T-helper 1 cell treated with Interleukin-12 subunit alpha and Interleukin-12 subunit beta and Interleukin-4 antibody, amounts not matched to agents 30 ng/mL and 1 ng/mL, for 36 hours (primary cell): ENCODE measurements at regions not wholly inside any gene's neighbourhood (a gene's known extent, or its start where the extent isn't known, plus 50 kb on each side); places are given as distances from the start of the nearest gene placed in this dataset.
"Not testable (repeated sequence)": the region's sequence is repeated elsewhere in the genome, so short reads cannot be mapped to it uniquely, and the experiment has no call there.

Source experiments
- intact Hi-C: fragments of 100-400 bp; cut with micrococcal nuclease; formaldehyde crosslinking; loops from one replicate; pipeline ENCODE4 v1.15.1; 2024

DNA sequence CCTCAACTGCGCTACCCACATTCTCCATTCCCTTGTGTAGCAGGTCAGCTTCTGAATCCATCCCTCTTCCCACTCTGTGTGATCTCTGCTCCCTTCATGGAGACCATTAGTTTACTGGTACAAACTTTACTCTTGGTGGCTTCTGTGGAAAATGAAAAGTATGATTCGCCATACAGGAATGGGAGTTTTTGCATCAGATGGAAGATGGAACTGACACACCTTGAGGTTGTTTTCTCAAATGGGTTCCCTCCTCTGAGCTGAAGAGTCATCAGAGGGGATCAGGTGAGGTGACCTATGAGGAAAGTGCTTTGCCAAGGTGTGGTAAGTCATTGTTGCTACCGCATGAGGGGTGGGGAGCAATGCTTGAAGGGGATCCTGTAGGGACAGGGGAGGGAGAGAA lies 266.8 kb downstream of the INHBA start:
- intact Hi-C loops = no loop called here

DNA sequence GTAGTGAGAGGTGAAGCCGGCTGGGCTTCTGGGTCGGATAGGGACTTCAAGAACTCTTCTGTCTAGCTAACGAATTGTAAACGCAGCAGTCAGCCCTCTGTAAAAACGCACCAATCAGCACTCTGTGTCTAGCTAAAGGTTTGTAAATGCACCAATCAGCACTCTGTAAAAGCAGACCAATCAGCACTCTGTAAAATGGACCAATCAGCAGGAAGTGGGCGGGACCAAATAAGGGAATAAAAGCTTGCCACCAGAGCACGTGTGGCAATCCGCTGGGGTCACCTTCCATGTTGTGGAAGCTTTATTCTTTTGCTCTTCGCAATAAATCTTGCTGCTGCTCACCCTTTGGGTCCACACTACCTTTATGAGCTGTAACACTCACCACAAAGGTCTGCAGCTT lies 267.9 kb downstream of the INHBA start:
- intact Hi-C loops = not testable (repeated sequence)

DNA sequence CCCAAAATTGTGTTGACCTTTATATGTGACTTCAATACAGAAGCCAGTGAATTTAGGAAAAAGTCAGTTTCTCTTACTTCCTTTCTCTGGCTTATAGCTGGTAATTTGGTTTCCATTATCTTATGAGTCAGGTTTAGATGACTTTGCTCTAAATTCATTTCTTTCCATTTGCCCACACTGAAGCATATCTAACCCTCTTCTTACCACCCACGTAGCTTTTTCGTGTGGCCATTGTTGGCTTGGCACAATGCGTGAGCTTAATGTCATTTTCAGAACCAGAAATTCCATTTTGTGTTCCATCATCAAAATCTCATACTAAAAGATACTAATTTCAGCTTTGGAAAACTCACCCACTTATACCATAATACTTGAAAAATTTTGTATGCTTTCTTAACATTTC lies 271.2 kb downstream of the INHBA start:
- intact Hi-C loops = no loop called here

DNA sequence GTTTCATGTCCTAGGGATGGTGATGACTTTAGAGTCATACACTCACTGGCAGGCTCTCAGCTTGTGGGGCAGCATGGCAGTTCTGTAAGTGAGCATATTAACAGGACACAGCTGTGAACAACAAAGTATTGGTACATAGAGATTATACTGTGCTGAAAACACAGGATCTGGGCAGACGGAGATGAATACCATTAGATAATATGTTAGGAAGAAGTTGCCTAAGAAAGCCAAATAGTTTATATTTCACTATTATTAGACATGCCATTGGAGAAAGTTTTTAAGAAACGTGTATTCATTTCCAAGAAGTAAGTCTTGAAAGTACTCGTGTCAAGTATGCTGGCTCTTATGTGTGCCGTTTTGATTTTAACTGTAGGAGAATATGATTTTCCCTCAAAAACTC lies 274.5 kb downstream of the INHBA start:
- intact Hi-C loops = no loop called here

DNA sequence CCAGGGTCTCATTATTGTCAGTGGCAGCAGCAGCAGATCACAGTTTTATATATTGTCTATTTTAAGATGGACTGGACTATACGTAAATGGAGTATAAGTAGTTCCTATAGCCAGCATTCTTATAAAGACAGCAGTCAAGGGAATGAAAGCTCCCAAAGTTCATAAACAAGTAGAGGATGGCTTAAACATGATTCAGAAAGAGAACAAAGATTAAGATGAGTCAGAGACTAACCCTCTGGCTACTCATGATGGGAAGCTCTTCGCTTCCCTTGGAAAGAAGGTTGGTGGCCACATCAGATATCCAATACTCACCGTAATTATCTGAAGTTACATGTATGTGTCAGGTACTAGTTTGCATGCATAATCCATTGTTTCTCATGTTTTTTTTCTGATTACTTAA lies 277.0 kb downstream of the INHBA start:
- intact Hi-C loops = no loop called here

DNA sequence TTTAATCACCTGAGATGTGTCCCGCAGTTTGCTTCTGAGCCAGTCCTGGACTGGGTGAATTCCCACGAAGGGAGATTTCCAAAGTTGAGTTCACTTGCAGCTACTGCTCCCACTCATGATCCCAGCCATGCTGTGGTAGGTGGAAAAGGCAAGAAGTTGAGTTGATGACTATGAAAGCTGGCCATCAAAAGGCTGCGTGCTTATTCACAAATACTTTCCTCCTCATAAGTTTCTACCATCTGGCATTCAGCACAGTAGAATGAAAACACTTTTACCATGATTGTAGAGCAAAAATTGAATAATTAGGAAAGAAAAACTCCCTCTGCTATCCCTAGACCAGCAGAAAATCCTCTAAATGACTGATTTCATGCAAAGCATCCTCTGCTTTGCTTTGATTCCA lies 281.8 kb downstream of the INHBA start:
- intact Hi-C loops = no loop called here

DNA sequence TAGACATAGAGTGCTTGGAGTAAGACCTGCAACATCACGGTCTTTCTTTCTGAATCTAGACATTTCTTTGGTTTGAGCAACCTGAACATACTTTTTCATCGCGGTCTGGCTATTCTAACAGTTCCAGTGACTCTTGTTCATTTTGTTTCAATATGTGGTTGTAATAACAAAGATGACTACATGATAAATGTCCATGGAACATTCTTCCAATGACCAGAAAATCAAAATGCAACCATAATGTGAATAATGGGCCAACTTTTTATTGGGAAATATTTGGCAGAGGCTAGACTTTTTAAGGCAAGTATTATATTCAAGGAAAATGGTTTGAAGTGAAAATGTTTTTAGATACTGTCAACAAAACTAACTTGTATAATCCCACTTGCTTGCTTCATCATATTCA lies 282.5 kb downstream of the INHBA start:
- intact Hi-C loops = no loop called here

DNA sequence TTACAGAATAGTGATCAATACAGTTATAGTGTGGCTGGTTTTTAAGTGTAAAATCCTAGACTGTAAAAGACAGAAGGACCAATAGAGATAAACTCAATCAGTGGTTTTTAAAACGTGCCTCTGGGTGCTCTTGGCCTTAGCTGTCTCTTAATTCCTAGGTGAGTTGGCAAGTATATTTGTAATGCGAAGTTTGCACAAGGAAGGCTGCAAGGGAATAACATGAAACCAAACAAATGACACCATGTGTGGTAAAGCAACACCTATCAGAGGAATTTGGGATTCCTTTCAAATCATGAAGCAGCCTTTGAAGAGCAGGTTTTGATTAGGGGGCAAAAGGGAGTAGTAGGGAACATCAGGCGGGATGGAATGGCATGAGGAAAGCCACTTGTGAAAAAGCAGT lies 284.6 kb downstream of the INHBA start:
- intact Hi-C loops = no loop called here

DNA sequence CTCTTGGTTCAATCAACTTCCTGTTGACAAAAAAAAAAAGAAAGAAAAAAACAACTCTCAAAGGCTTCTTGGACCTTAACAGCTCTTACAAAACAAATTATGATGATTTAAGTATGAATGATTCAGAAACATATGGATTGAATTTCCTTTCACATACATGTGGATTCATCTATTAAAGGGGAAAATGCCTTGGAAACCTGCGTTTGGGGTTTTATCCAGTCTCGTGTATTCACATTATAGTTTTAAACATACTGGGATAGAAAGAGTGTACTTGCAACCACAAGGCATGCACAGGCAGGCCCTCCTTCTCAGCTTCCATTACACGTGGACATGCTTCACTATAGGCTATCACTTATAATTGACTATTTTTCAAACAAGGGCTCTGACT lies 286.7 kb downstream of the INHBA start:
- intact Hi-C loops = no loop called here

DNA sequence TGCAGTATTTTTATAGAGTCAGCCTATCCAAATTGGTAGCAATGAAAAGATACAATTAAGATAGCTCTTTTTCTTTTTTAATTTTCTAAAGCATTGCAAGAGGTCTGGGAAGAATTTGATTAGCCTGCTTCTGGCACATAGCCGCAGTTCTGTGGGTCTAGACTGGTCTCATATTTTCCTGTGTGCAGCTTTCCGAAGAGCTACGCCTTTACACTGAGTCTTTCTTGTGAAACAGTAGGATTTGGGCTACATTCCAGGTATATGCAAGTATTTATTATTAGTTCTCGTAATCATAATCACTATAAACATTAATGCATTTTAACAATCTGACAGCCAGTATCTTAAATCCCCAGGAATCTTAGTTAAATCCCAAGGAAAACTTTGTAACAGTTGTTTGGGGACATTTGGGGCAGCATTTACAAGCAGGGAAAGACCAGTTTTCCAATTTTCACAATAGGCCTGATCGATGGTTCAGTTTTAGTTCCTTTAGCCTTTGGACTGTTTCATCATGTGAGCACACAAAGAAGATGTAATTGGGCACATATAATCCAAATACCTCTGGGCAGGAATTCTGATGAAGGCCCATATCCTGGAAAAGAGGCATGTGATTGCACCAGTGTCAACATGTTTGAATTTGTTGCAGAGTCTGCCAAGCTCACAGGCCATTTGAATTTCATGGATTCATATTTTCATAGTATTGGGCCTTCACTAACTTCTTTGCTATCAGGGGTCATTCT lies 287.3 kb downstream of the INHBA start:
- intact Hi-C loops = no loop called here

DNA sequence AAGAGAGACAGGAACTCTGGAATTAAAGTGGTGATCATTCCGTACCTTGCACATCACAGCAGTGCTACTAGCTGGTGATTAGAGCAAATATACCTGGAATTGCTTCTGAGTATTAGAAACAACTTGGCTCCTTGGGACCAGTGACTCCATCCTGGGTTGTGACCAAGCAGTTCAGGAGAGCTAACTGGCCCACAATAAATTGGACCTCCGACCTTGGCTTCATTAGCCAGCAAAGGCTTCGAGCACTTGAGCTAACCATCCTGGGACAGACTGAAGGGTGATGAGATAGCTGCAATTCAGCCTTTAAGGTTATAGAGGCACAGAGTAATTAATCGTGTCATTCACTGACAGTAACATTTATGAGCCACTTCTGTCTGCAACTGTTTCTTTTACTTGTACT lies 287.8 kb downstream of the INHBA start:
- intact Hi-C loops = no loop called here

DNA sequence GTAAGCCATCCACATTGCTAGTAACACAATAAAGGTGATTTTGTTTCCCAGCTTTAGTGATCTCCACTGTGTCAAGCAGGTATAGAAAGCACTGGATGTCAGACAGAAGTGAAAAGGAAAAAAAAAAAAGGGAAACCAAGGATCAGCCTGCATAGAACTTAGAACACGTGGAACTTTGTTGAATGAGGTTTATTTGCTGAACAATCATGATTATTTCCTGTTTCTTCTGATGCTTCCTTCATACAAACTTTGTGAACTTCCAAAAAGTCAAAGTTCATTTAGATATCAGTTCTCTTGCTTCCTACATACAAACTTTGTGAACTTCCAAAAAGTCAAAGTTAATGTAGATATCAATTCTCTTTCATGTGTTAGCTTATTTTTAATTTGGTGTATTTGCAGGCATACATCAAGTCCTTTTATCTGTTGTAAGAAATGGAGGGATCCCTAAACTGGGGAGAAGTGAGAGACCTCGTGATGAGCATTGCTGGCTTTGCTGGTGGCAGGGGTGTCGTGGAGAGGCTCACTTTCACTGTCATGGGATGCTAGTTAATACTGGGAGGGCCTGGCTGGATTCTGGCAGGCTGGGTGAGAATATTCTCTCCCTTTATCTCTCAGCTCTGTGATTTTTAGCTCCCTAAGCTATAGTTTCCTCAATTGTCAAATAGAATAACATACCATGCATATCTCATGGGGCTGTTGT lies 298.4 kb downstream of the INHBA start:
- intact Hi-C loops = loop anchor here (1.0 kb wide), 1 partner anchor 50 kb away; no protein-coding TSS in a partner anchor

DNA sequence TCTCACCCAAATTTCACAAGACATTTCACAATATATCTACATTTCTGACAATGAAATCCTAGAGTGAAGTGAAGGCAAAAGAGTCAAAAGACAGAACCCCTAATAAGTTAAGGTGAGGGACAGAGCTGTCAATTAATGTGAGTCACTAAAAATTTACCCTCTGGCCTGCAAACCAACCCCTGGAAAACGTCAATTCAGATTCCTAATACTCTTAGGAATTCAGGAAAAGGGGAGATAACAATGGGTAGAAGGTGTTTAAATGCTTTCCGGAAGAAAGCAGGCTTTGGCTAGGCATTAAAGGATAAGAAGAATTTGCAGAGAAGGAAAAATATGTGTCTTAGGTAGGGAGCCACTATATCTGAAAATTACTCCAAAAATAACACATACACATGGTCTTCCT lies 299.6 kb downstream of the INHBA start:
- intact Hi-C loops = no loop called here

DNA sequence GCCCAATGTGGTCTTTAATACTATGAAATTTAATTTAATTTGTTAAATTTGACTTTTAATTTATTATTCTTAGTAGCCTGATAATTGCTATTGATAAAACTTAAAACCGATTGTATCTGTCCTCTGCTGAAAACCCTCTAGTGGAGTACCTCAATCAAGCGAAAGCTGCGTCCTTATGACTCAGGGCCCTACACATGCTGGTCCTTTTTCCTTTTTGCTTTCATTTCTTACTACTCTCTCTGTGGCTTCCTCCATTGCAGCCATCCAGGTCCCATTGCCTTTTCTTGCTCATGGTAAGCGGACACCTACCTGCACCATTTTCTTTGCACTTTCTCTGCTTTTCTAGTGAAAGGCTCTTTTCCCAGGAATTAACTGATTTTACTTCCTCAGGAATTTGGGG lies 301.1 kb downstream of the INHBA start:
- intact Hi-C loops = no loop called here

DNA sequence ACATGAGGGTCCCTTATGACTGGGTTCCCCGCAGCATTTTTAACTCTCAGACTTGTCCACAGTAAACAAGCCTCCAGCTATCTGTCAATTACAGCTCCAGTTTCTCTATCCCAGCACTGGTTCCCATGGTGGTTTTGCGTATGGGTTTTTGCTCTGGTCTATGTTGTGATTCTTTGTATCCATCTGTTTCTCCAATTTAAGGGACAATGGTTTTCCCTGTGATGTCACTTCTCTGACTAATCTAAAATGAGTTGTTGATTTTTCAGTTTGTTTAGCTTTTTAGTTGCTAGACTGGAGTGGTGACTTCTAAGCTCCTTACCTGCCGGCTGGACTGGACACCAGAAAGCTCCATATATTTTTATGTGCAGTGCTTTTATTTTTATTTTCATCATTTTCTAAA lies 303.7 kb downstream of the INHBA start:
- intact Hi-C loops = no loop called here

DNA sequence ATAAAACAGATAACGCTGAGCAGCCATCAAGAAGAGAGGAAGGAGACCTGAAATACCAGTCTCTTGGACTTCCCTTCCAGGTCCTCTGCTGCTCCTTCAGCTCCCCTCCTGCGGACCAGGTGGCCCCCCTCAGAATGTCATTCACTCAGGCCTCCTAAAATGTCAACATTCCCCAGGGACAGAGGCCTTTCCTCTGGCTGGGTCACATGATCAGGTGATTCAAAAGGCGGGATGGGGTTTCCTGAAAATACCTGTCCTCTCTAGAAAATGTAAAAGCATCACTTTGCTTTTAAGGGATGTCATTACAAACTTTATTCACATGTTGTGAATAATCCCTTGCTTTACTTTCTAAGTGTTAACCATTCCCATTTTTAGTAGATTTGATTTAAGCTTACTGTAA lies 311.1 kb downstream of the INHBA start:
- intact Hi-C loops = no loop called here

DNA sequence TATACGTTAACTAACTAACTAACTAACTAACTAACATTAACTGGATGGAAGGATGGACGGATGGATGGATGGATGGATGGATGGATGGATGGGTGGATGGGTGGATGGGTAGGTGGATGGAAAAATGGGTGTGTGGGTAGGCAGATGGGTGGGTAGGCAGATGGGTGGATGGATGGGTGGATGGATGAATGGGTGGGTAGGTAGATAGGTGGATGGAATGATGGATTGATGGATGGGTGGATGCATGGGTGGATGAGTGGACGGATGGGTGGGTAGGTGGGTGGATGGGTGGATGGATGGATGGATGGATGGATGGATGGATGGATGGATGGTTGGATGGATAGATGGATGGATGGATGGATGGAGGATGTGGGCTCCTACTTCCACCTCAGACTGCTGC lies 314.0 kb downstream of the INHBA start:
- intact Hi-C loops = not testable (repeated sequence)

DNA sequence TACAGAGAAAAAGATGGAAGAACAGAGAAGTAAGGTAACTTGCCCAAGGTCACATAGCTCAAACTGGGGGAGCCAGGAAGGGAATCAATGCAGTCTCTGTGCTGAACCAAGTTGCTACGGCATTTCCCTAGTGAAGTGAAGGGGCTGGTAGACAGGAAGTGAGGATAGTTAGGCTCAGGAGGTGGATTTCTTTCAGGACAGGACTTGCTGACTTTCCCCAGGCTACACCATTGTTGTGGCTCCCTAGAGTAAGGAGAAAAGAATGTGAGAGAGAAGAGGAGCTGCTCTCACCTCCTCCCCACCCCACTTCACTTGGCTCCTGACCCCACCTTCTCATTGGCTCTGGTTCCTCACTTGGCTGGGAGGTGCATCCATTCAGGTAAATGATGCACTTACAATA lies 316.9 kb downstream of the INHBA start:
- intact Hi-C loops = no loop called here

DNA sequence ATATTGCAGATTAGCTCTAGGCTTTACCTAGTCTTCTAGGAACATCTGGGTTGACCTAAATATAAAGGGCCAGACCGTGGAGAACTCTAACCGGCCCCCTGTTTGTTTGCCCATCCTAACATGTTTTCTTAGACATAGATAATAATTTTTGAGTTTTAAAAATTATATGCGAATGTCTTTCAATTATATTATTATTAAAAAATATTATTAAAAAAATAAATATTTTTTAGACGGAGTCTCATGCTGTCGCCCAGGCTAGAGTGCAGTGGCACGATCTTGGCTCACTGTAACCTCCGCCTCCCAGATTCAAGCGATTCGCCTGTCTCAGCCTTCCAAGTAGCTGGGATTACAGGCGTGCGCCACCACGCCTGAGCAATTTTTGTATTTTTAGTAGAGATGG lies 318.5 kb downstream of the INHBA start:
- intact Hi-C loops = no loop called here

DNA sequence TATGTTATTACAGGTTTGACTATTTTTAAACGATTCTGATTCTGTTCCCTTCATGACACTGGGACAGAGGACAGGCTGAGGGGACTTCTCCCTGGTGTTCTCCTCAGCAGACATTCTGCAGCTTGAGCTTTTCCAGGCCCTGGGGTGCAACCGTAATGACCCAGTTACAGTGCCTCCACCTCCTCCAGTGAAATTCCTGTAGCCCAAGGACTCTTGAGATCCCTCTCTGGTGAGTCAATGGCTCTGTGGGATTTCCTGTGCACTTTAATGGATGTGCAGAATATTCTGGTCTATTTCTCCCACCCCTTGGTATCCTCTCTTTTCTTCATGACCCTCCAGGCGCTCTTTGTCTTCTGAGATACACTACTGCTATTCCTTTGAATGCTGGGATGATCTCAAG lies 319.3 kb downstream of the INHBA start:
- intact Hi-C loops = no loop called here

DNA sequence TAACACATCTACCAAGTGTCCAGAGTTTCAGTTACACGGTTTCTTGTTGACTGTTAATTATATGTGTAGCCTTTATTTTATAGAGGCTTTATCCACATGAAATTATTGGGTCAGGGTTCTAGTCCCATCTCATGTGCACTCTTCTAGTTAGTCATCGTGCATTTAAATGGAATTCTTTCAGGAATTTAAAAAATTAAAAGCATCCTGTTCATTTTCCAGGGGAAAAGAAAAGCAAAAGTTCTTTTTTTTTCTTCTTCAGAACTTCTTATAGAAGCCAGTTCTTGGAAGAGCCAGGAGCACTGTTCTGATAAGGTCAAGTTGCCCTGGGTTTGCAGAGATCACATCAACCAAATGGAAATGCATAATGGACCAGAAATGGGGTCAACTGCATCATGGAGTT lies 324.7 kb downstream of the INHBA start:
- intact Hi-C loops = no loop called here

DNA sequence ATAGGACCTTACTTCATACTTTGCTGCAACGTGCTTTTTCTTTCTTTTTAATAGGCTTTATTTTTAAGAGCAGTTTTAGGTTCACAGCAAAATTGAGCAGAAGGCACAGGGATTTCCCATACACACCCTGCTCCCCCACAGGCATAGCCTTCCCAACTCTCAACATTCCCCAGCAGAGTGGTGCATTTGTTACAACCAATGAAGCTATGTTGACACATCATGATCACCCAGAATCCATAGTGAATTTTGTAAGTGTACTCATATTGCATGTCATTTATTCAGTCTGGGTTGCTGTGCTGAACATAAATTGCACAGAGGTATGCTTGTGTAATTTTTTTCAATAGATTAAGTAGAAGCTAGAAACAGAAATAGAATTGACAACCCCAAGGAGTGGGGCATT lies 327.3 kb downstream of the INHBA start:
- intact Hi-C loops = no loop called here

DNA sequence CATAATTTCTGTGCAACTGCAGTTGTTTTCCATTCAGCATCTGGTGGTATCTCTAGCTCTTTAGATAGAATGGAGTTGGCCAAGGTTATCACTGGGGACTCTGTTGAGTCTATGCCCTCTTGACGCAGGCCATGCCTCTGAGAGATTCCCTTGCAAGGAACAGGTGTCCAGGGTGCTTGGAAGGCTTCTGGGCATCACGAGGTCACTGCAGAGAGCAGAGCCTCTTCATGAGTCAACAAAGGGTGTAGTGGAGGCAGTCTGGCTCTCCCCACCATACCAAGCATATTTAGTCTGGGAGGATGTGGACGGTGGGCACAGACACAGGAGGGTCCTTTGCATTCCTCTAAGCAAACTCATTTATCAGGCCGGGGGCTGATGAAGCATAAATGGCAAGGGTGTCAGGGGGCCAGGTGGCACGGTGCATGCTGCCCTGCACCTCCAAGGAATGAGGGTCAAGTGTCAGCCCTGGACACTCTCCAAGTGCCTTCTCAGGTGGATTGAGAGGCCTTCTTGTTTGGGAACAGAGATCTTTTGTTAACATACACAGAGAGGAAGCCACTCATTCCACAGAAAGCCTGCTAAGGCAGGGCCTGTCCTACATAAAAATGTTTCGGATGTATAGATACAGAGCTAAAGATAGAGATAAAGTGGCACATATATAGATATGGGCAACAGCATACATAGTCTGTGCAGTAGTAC lies 328.6 kb downstream of the INHBA start:
- intact Hi-C loops = no loop called here
